GM21786 (cell line): ENCODE measurements at regions not wholly inside any gene's neighbourhood (a gene's known extent, or its start where the extent isn't known, plus 50 kb on each side); places are given as distances from the start of the nearest gene placed in this dataset.

Experiments used
- ATAC-seq: cut with Tn5 transposase; IDR thresholded peaks from one replicate; pipeline ENCODE4 v1.9.1; 2021; ENCODE audit not compliant: unreplicated experiment

GRCh38 chr18:10299643-10300042 is 154.8 kb upstream of the APCDD1 start:
- ATAC-seq: no peak

GRCh38 chr18:10300739-10301138 is 153.7 kb upstream of the APCDD1 start:
- ATAC-seq: no peak

DNA sequence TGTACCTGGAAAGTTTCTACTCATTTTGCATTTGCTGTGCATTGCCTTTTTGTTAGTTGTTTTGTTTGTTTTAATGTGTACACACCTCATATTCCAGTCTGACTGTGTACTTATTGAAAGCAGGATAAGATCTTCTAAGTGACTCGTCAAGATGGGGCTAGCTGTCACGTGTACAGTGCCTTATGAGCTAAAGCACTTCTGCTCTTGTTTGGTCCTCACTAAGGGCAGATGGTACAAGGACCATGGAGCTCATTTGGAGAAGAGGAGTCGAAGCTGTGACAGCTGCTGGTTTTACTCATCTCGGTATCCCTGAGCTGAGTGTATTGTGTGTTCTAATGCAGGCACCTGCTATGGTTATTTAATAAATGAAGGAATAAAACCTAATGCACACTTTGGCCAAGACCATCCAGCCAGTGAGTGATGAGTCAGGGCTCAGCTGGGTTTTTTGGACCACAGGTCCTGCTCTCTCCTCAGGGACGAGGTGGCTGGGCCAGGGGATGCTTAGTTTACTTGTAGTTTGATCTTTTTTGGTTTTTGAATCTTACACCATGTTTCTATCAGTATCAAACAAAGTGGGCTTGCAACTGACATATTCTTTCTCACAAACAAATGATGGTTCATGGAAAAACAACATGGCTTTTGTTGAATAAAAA is 152.5 kb upstream of the APCDD1 start:
- no peak for ATAC-seq

GRCh38 chr18:10303171-10303570 is 151.3 kb upstream of the APCDD1 start:
- no peak for ATAC-seq

DNA sequence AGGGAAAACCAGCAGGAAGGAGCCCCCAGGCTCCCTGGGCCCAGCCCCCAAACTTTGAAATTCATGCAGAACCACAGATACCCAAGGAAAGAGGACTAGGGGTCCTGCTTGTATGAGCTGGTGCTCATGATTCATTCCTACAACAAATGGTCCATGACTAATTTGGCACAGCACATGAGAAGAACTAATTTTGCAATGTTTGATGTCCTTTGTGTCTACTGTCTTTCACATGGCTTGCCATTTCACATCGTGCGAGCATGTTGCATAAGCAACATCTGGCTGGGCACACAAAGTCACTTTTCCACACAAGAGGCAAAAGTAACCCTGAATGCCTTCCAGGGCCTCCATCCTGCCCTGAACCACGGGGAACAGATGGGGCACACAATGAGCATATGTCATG is 149.6 kb upstream of the APCDD1 start:
- ATAC-seq: no peak

DNA sequence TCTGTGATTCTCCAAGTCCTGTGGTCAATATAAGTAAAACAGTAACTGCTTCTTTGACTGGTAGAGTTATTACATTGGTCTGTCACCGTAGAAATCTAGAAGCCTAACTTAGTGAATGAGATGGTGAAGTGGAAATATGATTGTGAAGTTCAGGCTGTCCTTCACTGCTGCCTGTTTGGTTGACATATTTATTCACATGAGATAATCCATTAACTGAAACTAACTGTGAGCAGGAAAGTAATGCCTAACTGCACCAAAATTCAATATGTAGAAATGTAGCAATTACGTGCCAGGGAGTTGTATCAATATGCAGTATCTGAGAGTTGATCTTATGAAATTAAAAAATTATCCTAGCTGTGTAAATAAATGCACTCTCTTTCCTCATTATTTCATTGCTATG is 147.7 kb upstream of the APCDD1 start:
- no peak for ATAC-seq

- no peak for ATAC-seq
Observed at GRCh38 chr18:10308154-10308553, 146.3 kb upstream of the APCDD1 start.

DNA sequence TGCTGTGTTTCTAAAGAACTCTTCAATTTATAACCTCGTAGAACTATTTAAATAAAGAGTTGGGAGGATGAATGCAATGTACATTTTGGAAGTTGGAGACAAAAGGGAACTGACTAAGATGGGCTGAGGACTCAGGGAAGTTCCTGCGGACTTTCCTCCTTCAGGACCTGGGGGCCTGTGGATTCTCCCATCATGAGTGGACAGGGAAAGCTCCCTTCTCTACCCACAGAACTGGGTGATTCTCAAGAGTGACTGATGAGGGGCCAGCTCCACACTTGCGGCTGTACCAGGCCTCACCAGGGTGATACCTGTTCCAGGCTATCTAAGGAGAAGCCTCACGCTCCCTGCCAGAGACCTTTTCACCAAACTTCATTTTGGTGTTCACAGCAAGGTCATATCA is 143.8 kb upstream of the APCDD1 start:
- no peak for ATAC-seq

GRCh38 chr18:10312326-10313015 is 142.0 kb upstream of the APCDD1 start:
- ATAC-seq: no peak

DNA sequence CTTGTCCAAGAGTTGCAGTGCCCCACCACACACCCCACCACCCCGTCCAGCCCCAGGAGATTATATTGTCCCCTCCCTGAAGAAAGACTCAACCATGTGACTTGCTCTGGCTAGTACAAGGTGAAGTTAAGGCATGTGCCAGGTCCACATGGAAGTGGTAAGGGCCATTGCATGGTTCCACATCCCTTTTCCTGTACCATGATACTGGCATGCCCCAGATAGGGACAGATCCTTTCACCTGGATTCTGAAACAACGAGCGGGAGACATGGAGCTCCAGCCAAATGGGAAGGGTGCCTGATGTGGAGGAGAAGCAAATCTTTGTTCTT is 141.5 kb upstream of the APCDD1 start:
- no peak for ATAC-seq

GRCh38 chr18:10314066-10314465 is 140.4 kb upstream of the APCDD1 start:
- ATAC-seq: no peak

GRCh38 chr18:10315522-10315921 is 138.9 kb upstream of the APCDD1 start:
- ATAC-seq: no peak

GRCh38 chr18:10316778-10317177 is 137.7 kb upstream of the APCDD1 start:
- no peak for ATAC-seq

DNA sequence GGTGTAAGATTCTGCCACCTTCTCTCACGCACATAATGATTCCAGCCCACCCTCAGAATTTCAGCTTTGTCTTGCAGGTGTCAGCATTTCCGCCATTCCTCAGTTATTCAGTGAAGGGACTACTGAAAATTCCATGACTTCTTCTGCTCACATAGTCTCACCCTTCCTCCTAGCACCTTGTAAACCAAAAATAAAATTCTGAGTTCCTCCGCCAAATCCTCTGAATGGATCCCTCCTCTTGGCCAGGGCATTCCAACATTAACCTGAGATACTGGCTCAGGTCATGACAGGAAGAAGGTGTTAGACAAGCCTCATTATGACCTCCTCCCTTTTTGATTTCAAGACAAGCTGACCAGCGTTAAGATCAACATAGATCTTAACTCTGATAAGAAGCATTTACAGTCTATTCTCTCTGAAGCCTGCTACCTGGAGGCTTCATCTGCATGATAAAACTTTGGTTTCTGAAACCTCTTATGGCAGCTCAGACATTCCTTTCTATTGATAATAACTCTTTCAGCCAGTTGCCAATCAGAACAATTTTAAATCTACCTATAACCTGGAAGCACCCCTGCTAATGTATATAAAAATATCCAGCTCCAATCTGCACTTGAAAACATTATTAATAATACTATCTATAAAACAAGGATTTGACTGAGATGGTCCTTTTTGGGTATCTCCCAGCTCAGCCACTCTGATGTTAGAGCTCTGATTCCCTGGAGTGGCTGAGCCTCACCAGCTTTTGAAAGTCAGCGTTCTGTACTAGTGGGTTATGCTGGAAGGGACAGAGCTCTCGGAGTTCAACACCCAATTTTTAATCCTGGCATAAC is 136.4 kb upstream of the APCDD1 start:
- no peak for ATAC-seq

DNA sequence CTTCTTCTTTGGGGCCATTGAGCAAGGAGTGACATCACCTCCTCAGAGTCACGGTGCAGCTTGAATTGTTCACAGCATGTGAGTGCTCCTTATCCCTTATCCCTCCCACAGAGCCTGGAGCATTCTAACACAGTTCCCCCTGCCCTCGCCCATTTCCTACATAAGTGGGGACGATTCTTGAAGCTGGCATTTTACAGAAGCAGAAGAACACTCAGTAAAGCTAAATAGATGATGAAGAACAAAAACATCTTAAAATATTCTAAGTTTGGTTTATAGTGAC is 135.8 kb upstream of the APCDD1 start:
- ATAC-seq: no peak

DNA sequence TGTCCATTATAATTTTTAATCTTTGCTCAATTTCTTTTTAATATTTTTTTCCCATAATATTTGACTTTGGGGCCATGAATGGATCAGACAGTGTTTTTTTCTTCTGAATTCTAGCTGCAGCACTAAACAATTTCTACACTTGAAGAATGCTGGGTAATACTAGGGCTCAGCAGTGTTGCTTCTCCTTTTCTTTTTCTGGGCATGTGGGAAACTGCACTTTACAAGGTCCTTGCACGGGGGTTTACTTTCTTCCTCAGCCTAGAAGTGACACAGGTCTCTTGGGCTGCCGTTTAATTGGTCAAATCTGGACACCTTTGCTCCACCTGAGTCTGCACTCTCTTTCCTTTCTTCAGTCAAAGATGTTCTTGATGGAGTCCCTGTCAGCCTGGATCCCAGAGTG is 135.4 kb upstream of the APCDD1 start:
- ATAC-seq: no peak

- ATAC-seq: no peak
Observed at GRCh38 chr18:10319914-10320600, 134.4 kb upstream of the APCDD1 start.

GRCh38 chr18:10320791-10321190 is 133.6 kb upstream of the APCDD1 start:
- ATAC-seq: no peak

- no peak for ATAC-seq
Observed at GRCh38 chr18:10321576-10321975, 132.9 kb upstream of the APCDD1 start.

DNA sequence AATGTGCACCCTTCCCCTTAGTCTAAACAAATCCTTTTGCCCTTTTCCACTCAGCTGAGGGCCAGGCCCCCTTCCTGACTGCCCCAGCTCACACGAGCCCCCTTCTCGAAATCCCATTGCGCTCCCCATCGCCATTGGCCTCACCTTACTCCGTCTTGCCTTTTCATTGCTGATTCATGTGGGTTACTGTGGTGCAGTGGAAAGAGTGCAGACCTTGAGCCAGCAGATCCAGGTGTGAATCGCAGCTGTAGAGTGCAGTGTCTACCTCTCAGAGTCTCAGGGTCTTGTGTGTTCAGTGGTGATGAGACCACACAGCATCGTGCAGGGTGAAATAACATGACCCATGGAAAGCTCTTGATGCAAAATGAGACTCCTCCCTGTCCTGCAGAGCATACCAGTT is 132.4 kb upstream of the APCDD1 start:
- no peak for ATAC-seq

GRCh38 chr18:10322435-10322834 is 132.0 kb upstream of the APCDD1 start:
- no peak for ATAC-seq

DNA sequence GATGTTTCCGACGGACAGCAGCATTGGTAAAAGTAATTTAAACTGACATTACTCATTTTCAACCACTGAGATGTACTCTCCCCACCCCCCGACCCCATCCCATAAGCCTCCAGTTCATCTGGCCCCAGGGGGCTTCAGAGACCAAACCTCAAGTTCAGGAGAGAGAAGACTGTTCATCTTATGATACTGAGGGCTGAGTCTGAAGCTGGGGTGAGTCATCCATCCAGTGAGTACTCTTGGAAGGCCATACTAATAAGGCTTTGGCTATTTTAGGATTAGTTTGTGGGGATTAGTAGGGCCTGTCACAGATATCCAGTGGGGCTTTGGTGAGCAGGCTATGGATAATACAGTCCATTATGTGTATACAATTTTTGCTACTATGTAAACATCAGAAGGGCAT is 125.3 kb upstream of the APCDD1 start:
- no peak for ATAC-seq
